ENCODE measurements at regions not wholly inside any gene's neighbourhood (a gene's known extent, or its start where the extent isn't known, plus 50 kb on each side); places are given as distances from the start of the nearest gene placed in this dataset.

DNA sequence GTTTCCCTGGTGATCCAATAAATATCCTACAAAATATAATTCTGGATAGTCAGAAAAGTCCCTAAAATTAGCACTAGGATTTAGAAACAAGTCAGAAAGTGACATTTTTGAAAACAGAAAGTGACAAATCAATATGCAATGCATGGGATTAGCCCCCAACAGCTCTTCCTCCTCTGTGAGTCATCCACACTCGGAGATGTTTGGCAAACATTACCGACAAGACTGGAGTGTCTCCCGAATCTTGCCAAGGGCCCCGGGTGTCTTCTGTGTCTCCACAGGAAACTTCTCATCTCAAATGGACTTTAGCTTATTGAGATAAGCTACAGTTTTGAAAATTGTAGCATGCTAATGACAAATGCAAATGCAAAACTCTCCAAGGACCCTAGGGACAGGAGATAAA lies 398.9 kb upstream of the CCDC196 start:
- TF ChIP-seq CTCF (IDR thresholded peaks at IDR 0.05) (no peak), POLR2A (IDR thresholded peaks at IDR 0.05) (no peak)

All from body of pancreas (tissue), 4 donors.